Heart right ventricle (tissue), 16 donors: ENCODE measurements at regions not wholly inside any gene's neighbourhood (a gene's known extent, or its start where the extent isn't known, plus 50 kb on each side); places are given as distances from the start of the nearest gene placed in this dataset.
"Not testable (repeated sequence)": the region's sequence is repeated elsewhere in the genome, so short reads cannot be mapped to it uniquely, and the experiment has no call there.

Experiments used
- ATAC-seq, 8 donors: fragments of 200-7000 bp; cut with Tn5 transposase; one replicate each; pipeline ENCODE4 v1.9.1; 2020; ENCODE audit warnings: mild to moderate bottlenecking in 8 of 8, moderate library complexity in 8 of 8, moderate number of reproducible peaks in 1 of 8
- DNase-seq, 2 donors: peaks; one replicate each; pipeline ENCODE4 v3.0.0-alpha.2; 2020
- H3K27ac ChIP-seq, 10 donors: fragments of 200-600 bp; sonication (generic) in 2 of 10; one replicate each; pipeline versions ENCODE4 v1.5.0 to v1.8.0; 2020 to 2022; ENCODE audit warnings: mild to moderate bottlenecking in 3 of 10
- H3K27me3 ChIP-seq, 7 donors: fragments of 200-600 bp; one replicate each; pipeline ENCODE4 v1.8.0; 2021 to 2022; ENCODE audit warnings: mild to moderate bottlenecking in 2 of 7
- H3K36me3 ChIP-seq, 9 donors: fragments of 200-600 bp; sonication (generic) in 1 of 9; one replicate each; pipeline versions ENCODE4 v1.5.0 to v1.8.0; 2020 to 2022; ENCODE audit warnings: mild to moderate bottlenecking in 2 of 9
- H3K4me1 ChIP-seq, 9 donors: fragments of 200-600 bp; sonication (generic) in 1 of 9; one replicate each; pipeline versions ENCODE4 v1.5.0 to v1.8.0; 2020 to 2022; ENCODE audit warnings: mild to moderate bottlenecking in 4 of 9
- H3K4me3 ChIP-seq, 10 donors: fragments of 200-600 bp; sonication (generic) in 2 of 10; one replicate each; pipeline versions ENCODE4 v1.5.0 to v1.8.0; 2020 to 2022; ENCODE audit warnings: mild to moderate bottlenecking in 7 of 10, moderate library complexity in 2 of 10
- H3K9me3 ChIP-seq, 11 donors: fragments of 200-600 bp in 10 of 11; sonication (generic) in 2 of 11; one replicate each; pipeline versions ENCODE4 v1.5.0 to v1.8.0; 2013 to 2022; ENCODE audit warnings: mild to moderate bottlenecking in 2 of 11, control low read depth in 1 of 11, moderate library complexity in 1 of 11
- WGBS, 2 donors: extraction: QIAGEN DNeasy Blood & Tissue Kit; methylation state at CpG; one replicate each; pipeline ENCODE4 v1.1.7; 2013; ENCODE audit warnings: inconsistent platforms in 1 of 2; 5-methylcytosine and 5-hydroxymethylcytosine counted together
- intact Hi-C, 10 donors: fragments of 100-400 bp; cut with DNase I; formaldehyde crosslinking; loops; one replicate each; pipeline versions ENCODE4 v1.11.1 to v1.14.2; 2022
- TF ChIP-seq, protein P1 (sequence below), 9 donors: fragments of 200-600 bp; sonication (generic) in 2 of 9; IDR thresholded peaks; one replicate each; pipeline versions ENCODE4 v1.5.0 to v1.8.0; 2021 to 2022; ENCODE audit warnings: antibody characterized with exemption in 9 of 9, mild to moderate bottlenecking in 5 of 9, moderate library complexity in 1 of 9
- donor health status: Arrhythmogenic right ventricular cardiomyopathy.
- donor health status: ischemic (EF 13 %, LVEDD 7.1; RV severe dilation, severe dysfunction).
- donor health status: healthy with polysubstance abuse.
- donor health status: DM: no; HTN: yes; CAD: no.
- donor health status: DM: no; HTN: no; CAD: no.
- donor health status: ischemic (EF 25% LVEDD 6.9; RV normal size, moderate dysfunction).
- donor health status: ischemic (EF 25% LVEDD 5.7; RV mildly dilated, moderate dysfunction).
- donor health status: healthy.
- donor health status: DM: yes; HTN: yes; CAD: no.
- donor health status: Ischemic cardiomyopathy.
- donor health status: ischemic (EF 35%, LVEDD 5.7; RV mildly dilated, moderate dysfunction).
- donor health status: nonischemic (EF 11% LVEDD 7.7; RV severe dilation, severe dysfunction).
- donor health status: DM: yes; HTN: yes; CAD: no.
- donor health status: PGD.
- donor health status: ischemic (EF 29% LVEDD 5.4; RV normal size, mild dysfunction).
- donor health status: nonischemic (EF 23%, LVEDD 6.1; RV moderate dilation, normal function).

DNA sequence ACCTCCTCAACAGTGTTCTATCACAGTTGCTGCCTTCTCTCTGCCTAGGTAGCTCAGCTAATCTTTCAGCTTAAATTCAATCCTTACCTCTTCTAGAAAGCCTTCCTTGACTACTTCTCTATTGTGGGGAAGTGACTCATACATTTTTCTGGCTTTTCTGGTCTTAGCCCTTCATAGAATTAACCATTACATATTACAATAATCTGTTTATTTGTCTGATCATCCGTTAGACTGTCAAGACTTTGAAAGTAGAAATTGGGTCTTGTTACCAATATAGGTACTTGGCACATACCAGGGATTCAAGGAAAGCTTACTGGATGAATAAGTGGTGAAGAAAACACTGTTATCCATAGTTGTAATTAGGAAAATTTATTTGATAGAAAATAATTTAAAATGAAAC lies 89.6 kb downstream of the FANCF start:
- H3K36me3 ChIP-seq, result no peaks in the 10 kb centered on the region
- intact Hi-C loops, result loop anchor here in 1 of 10 donors (5.0 kb wide), 1 partner anchor 199 kb away; the partner anchor contains the start of gene SLC17A6
- H3K9me3 ChIP-seq, result no peaks in the 10 kb centered on the region
- H3K27me3 ChIP-seq, result peaks cover 0 to 9% (median 0%) of the 10 kb centered on the region in 7 donors
- no peak for DNase-seq
- TF ChIP-seq, protein P1, sequence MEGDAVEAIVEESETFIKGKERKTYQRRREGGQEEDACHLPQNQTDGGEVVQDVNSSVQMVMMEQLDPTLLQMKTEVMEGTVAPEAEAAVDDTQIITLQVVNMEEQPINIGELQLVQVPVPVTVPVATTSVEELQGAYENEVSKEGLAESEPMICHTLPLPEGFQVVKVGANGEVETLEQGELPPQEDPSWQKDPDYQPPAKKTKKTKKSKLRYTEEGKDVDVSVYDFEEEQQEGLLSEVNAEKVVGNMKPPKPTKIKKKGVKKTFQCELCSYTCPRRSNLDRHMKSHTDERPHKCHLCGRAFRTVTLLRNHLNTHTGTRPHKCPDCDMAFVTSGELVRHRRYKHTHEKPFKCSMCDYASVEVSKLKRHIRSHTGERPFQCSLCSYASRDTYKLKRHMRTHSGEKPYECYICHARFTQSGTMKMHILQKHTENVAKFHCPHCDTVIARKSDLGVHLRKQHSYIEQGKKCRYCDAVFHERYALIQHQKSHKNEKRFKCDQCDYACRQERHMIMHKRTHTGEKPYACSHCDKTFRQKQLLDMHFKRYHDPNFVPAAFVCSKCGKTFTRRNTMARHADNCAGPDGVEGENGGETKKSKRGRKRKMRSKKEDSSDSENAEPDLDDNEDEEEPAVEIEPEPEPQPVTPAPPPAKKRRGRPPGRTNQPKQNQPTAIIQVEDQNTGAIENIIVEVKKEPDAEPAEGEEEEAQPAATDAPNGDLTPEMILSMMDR (IDR thresholded peaks at IDR 0.05), result no peak
- 0 to 45% methylated on average over 1 of the region's 1 CpG for WGBS, 2 donors
- no peak overlapping the region for H3K27ac ChIP-seq
- ATAC-seq, result no peak
- H3K4me3 ChIP-seq, result no peak overlapping the region
- H3K4me1 ChIP-seq, result no peaks in the 10 kb centered on the region

DNA sequence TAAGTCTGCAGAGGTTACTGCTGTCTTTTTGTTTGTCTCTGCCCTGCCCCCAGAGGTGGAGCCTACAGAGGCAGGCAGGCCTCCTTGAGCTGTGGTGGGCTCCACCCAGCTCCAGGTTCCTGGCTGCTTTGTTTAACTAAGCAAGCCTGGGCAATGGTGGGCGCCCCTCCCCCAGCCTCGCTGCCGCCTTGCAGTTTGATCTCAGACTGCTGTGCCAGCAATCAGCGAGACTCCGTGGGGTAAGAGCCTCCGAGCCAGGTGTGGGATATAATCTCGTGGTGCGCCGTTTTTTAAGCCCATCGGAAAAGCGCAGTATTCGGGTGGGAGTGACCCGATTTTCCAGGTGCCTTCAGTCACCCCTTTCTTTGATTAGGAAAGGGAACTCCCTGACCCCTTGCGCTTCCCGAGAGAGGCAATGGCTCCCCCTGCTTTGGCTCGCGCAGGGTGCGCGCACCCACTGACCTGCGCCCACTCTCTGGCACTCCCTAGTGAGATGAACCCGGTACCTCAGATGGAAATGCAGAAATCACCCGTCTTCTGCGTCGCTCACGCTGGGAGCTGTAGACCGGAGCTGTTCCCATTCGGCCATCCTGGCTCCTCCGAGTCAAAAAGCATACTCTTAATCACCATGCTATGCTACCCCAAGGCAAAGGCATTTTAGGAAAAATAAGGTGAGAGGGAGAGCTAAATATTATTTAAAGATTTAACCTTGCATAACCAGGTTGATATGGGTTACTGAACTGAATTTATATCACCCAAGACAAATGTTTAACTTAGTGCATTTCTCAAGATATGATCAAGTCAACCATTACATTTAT lies 96.8 kb downstream of the FANCF start:
- H3K27ac ChIP-seq, ATAC-seq, H3K4me3 ChIP-seq, H3K9me3 ChIP-seq, H3K4me1 ChIP-seq, H3K36me3 ChIP-seq, intact Hi-C loops, DNase-seq: not testable (repeated sequence)
- H3K27me3 ChIP-seq, result peaks cover 0 to 24% (median 0%) of the 10 kb centered on the region in 7 donors
- WGBS, 2 donors, result 64 to 69% methylated on average over 28 of the region's 28 CpGs

DNA sequence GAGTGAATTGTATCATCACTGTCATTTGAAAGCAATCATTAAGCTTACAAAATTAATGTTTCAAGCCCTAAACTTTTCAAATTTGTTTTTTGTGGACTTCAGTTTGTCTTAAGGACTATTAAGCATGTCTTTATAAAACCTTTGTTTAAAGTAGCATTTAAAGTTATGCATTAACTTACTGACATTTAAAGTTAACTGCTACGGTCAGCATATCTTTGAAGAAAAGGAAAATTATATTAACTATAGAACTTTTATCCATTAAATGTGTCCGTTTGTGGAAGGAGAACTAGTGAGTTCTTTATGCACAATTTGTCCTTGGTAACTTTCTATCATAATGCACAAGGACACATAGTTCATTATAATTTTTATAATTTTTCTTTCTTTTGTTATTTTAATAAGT lies 103.4 kb downstream of the FANCF start:
- DNase-seq, result no peak
- Histone ChIP-seq H3K27ac (no peak overlapping the region), H3K36me3 (no peaks in the 10 kb centered on the region), H3K9me3 (no peaks in the 10 kb centered on the region), H3K27me3 (no peaks in the 10 kb centered on the region), H3K4me3 (no peak overlapping the region), H3K4me1 (no peaks in the 10 kb centered on the region)
- intact Hi-C loops, result no loop called here
- 83 to 86% methylated on average over 2 of the region's 2 CpGs for WGBS, 2 donors
- TF ChIP-seq, protein P1 (IDR thresholded peaks at IDR 0.05), result no peak
- ATAC-seq, result no peak

GRCh38 chr11:22521226-22521625 lies 104.4 kb downstream of the FANCF start:
- no peaks in the 10 kb centered on the region for H3K27me3 ChIP-seq
- no peaks in the 10 kb centered on the region for H3K36me3 ChIP-seq
- no peaks in the 10 kb centered on the region for H3K9me3 ChIP-seq
- 49 to 57% methylated on average over 2 of the region's 2 CpGs for WGBS, 2 donors
- ATAC-seq (no peak), DNase-seq (no peak)
- no peak overlapping the region for H3K4me3 ChIP-seq
- no peaks in the 10 kb centered on the region for H3K4me1 ChIP-seq
- no peak overlapping the region for H3K27ac ChIP-seq
- TF ChIP-seq, protein P1 (IDR thresholded peaks at IDR 0.05), result no peak
- intact Hi-C loops, result no loop called here

- Histone ChIP-seq H3K9me3 (no peaks in the 10 kb centered on the region), H3K27ac (no peak overlapping the region), H3K4me1 (no peaks in the 10 kb centered on the region), H3K4me3 (no peak overlapping the region), H3K27me3 (no peaks in the 10 kb centered on the region), H3K36me3 (no peaks in the 10 kb centered on the region)
- intact Hi-C loops, result no loop called here
- no peak for ATAC-seq
- TF ChIP-seq, protein P1 (IDR thresholded peaks at IDR 0.05), result no peak
- no peak for DNase-seq
Observed at GRCh38 chr11:22520521-22520920, 105.1 kb downstream of the FANCF start.

DNA sequence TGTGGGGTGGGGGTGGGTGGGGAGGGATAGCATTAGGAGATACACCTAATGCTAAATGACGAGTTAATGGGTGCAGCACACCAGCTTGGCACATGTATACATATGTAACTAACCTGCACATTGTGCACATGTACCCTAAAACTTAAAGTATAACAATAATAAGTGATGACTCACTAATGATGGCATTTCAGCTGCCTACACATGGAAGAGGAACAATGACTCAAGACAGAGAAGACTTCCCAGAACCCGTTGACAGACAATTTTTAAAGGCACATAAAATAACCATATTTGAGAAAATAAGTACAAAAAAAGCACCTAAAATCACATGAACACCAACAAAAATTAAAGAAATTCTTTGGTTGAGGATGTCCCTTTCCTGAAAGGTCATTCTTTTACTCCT lies 107.3 kb downstream of the FANCF start:
- WGBS, 2 donors, result 74 to 79% methylated on average over 2 of the region's 2 CpGs
- H3K4me3 ChIP-seq, H3K9me3 ChIP-seq, ATAC-seq, DNase-seq, H3K27me3 ChIP-seq, H3K36me3 ChIP-seq, H3K27ac ChIP-seq, H3K4me1 ChIP-seq, intact Hi-C loops: not testable (repeated sequence)
